Stomach smooth muscle (tissue), 2 donors: ENCODE measurements at regions not wholly inside any gene's neighbourhood (a gene's known extent, or its start where the extent isn't known, plus 50 kb on each side); places are given as distances from the start of the nearest gene placed in this dataset.
"Not testable (repeated sequence)": the region's sequence is repeated elsewhere in the genome, so short reads cannot be mapped to it uniquely, and the experiment has no call there.

Source experiments
- H3K27ac ChIP-seq: one replicate; pipeline ENCODE4 v1.7.0; 2013; ENCODE audit warnings: mild to moderate bottlenecking, low read length, inconsistent platforms
- H3K27me3 ChIP-seq, 2 donors: one replicate each; pipeline ENCODE4 v1.7.0; 2013; ENCODE audit warnings: low read length in 2 of 2; ENCODE audit not compliant: insufficient read depth in 2 of 2, control insufficient read depth in 1 of 2
- H3K36me3 ChIP-seq, 2 donors: one replicate each; pipeline ENCODE4 v1.7.0; 2013; ENCODE audit warnings: low read length in 2 of 2; ENCODE audit not compliant: control insufficient read depth in 2 of 2, insufficient read depth in 2 of 2
- H3K4me1 ChIP-seq: one replicate; pipeline ENCODE4 v1.7.0; 2013; ENCODE audit warnings: low read length; ENCODE audit not compliant: control insufficient read depth, insufficient read depth
- H3K4me3 ChIP-seq, 2 donors: one replicate each; pipeline ENCODE4 v1.7.0; 2013; ENCODE audit warnings: low read length in 2 of 2
- H3K9ac ChIP-seq, 2 donors: one replicate each; pipeline ENCODE4 v1.7.0; 2013; ENCODE audit warnings: low read length in 2 of 2, mild to moderate bottlenecking in 1 of 2
- H3K9me3 ChIP-seq, 2 donors: one replicate each; pipeline ENCODE4 v1.7.0; 2013; ENCODE audit warnings: low read length in 2 of 2; ENCODE audit not compliant: control insufficient read depth in 2 of 2
- donor health status: healthy.
- donor health status: Pancreatic carcinoma.

DNA sequence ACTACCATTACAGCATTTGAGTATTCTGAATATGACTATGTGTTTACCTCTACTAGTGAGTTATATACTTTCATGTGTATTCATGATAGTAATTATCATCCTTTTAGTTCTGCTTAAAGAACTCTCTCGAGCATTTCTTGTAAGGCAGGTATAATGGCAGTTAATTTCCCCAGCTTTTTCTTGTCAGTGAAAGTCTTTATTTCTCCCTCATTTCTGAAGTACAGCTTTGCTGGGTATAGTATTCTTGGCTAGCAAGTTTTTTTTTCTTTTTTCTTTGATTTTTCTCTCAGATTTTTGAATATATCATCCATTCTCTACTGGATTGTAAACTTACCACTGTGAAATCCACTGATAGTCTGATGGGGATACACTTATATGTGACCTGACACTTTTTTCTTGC lies 165.9 kb upstream of the ARHGAP5 start:
- Histone ChIP-seq H3K36me3 (no peaks in the 10 kb centered on the region), H3K4me3 (no peak overlapping the region), H3K9ac (no peak overlapping the region), H3K27ac (no peak overlapping the region), H3K27me3 (no peaks in the 10 kb centered on the region), H3K4me1 (no peaks in the 10 kb centered on the region), H3K9me3 (peaks cover 4 to 7% of the 10 kb centered on the region in 2 donors)

DNA sequence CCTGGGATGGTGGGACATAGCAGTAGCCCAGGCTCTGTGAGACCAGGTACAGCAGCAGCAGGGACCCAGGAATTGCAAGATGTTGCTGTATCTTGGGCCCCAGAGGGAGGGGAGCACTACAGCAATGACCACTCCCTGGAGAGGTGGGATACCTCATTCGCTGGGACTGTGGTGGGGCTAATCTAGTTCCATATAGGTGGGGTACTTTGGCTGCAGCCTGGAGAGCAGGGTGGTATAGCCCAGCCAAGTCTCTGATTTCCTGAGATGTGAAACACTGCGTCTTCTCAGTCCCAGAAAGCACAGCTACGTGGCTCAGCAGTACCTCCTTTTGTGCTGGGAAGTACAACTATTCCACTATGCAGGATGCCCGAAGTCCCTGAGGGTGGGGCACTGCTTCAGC lies 163.7 kb upstream of the ARHGAP5 start:
- Histone ChIP-seq H3K27me3 (no peaks in the 10 kb centered on the region), H3K9me3 (peaks cover 4 to 7% of the 10 kb centered on the region in 2 donors), H3K4me3 (no peak overlapping the region), H3K4me1 (no peaks in the 10 kb centered on the region), H3K9ac (no peak overlapping the region), H3K27ac (no peak overlapping the region), H3K36me3 (no peaks in the 10 kb centered on the region)

DNA sequence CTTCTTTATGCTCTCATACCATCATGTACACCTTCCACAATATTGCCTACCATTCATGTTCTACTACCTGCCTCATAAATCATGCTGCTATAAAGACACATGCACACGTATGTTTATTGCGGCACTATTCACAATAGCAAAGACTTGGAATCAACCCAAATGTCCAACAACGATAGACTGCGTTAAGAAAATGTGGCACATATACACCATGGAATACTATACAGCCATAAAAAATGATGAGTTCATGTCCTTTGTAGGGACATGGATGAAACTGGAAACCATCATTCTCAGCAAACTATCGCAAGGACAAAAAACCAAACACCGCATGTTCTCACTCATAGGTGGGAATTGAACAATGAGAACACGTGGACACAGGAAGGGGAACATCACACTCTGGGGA lies 158.8 kb upstream of the ARHGAP5 start:
- not testable (repeated sequence) for H3K9ac ChIP-seq, H3K27ac ChIP-seq, H3K4me3 ChIP-seq, H3K27me3 ChIP-seq, H3K4me1 ChIP-seq, H3K36me3 ChIP-seq, H3K9me3 ChIP-seq

DNA sequence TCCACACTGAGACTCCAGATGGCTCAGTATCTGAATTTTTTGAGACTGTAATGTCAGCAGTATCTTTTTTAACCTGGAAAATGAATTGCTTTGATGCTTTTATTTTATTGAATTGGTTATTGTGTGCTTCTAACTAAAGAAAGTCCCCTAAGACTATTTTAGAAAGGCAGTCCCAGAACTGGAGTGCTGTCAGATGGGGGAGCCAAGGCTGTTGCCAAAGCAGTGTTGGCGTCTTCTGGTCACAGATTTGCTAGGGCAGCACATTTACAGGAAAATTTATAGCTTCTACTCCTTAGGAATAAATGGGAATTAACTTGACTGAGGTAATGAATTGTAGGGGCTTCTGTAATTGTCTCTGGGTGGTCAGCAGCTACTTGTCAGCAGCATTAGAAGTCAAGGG lies 157.1 kb upstream of the ARHGAP5 start:
- no peaks in the 10 kb centered on the region for H3K27me3 ChIP-seq
- no peaks in the 10 kb centered on the region for H3K36me3 ChIP-seq
- no peaks in the 10 kb centered on the region for H3K9me3 ChIP-seq
- no peak overlapping the region for H3K9ac ChIP-seq
- no peak overlapping the region for H3K4me3 ChIP-seq
- H3K27ac ChIP-seq = no peak overlapping the region
- no peaks in the 10 kb centered on the region for H3K4me1 ChIP-seq

DNA sequence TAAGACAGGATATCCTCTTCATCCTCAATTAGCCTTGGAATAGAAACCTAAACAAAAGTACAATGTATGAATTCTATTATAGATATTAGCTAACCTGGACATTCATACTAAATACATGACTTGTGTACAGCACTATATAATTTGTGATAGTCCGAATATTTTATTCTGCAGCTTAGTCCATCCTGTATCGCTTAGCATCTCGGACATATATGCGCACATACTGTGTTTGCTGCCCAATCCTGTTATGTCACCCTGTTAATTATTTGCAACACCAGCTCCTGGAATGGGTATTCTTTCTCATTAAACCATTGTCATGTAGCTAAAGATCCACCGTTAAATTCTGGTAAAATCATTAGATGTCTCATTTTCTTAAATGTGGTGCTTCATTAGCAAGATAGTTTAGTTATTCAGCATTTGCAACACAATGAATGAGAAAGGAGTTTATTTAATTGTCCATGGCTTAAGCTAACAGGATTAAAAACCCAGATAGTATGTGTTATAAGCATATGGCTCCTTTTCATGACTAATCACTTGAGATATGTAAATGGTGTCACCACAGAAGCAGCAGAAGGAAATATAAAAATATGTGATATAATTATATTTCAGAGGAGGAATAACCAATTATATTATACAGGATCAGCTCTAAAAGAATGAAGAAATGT lies 156.0 kb upstream of the ARHGAP5 start:
- Histone ChIP-seq H3K27ac (no peak overlapping the region), H3K4me3 (no peak overlapping the region)

DNA sequence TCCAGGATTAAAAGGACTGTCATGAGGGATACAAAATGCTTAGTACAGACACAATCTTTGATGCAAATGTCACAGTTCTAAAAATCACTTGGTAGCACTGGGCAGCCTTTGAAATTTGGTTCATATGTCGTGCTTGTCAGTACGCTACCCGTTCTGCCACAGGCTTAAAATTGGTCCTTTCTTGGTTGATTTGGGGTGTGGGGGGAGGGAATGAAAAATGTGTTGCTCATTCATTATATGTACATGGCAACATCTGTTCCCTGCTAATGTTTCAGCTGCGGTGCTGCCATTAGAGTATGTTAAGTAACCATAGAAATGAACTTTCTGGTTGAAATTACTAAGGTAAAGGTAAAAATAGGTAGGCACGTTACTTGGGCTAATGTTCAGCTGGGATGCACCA lies 155.4 kb upstream of the ARHGAP5 start:
- Histone ChIP-seq H3K9me3 (no peaks in the 10 kb centered on the region), H3K9ac (no peak overlapping the region), H3K4me1 (peaks cover 2% of the 10 kb centered on the region), H3K36me3 (no peaks in the 10 kb centered on the region), H3K27me3 (no peaks in the 10 kb centered on the region), H3K27ac (no peak overlapping the region), H3K4me3 (no peak overlapping the region)

More for the DNA sequence above, 156.0 kb upstream of the ARHGAP5 start:
- H3K9me3 ChIP-seq = no peaks in the 10 kb centered on the region
- no peaks in the 10 kb centered on the region for H3K4me1 ChIP-seq
- no peak overlapping the region for H3K9ac ChIP-seq
- no peaks in the 10 kb centered on the region for H3K27me3 ChIP-seq
- no peaks in the 10 kb centered on the region for H3K36me3 ChIP-seq

DNA sequence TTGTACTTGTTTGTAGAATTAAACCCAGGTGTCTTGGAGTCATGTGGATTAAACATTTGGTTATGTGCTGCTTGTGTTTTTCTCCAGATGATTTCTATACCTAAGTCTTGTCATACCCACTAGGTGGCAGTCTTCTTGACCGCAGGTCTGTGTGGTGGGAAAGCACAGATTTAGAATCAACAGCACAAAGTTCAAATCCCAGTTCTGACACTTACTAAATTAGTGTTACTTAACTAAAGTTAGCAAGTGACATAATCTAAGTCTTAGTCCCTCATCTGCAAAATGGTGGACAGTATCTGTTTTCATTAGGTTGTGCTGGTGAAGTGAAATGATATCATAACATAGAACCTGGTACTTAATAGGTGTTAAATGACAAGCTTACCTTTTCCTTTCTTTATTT lies 151.0 kb upstream of the ARHGAP5 start:
- Histone ChIP-seq H3K27ac (no peak overlapping the region), H3K9ac (no peak overlapping the region), H3K9me3 (no peaks in the 10 kb centered on the region), H3K27me3 (no peaks in the 10 kb centered on the region), H3K36me3 (no peaks in the 10 kb centered on the region), H3K4me3 (no peak overlapping the region), H3K4me1 (peaks cover 14% of the 10 kb centered on the region)

DNA sequence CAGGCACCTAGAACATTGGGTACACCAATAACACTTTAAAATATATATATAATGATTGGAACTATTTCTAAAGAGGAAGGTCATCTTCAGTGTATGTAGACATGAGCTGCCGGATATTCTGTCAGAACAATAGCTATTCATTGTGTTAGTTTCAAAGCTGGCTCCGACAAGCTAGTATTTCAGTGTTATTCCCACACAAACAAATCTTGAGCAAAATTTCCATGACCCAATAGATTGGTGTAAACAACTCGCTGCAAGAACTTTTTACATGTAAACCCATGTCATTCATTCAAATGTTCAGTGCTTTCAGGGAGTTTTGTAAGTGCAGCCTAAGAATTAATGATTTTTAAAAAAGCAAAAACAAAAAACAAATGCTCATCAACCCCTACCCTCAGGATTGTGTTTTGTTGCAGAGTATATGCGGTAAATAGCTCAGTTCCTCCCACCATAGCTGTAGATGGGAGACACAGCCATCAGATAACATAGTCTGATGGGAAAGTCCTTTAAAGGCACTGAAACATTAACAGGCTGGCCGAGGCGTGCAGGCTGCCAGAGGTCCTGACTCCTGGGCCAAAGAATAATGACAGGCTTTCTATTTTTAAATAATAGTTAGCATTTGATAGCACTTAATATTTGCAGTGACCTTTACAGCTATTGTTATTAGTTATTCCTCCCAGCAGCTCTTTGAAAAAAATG lies 150.3 kb upstream of the ARHGAP5 start:
- Histone ChIP-seq H3K27ac (peak overlapping the region; percentile 53), H3K36me3 (no peaks in the 10 kb centered on the region), H3K4me1 (peaks cover 14% of the 10 kb centered on the region), H3K9ac (peak overlapping the region in 1 of 2 donors; percentile 5), H3K9me3 (no peaks in the 10 kb centered on the region), H3K4me3 (peak overlapping the region in 1 of 2 donors; percentile 9), H3K27me3 (no peaks in the 10 kb centered on the region)

DNA sequence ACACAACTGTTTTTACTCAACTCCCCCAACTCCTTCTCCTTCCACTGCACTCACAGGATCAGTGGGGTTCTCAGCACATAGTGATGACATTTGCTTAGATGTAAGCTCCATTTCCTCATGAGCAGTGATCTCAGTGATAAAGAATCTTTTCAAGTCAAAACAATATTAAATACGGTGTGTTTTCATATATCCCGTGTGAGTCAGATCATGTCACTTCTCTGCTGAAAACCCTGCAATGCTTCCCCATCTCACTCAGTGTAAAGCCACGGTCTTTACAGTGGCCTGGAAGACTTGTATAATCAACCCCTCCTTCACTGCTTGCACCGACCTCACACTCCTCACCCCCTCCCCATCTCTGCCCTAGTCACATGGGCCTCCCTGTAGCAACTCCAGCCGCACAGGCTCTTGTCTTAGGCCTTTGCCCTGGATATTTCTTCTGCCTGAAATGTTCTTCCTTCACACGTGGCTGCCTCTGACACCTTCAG lies 149.7 kb upstream of the ARHGAP5 start:
- peaks cover 14% of the 10 kb centered on the region for H3K4me1 ChIP-seq
- H3K9ac ChIP-seq = peak overlapping the region in 1 of 2 donors; percentile 5
- H3K27ac ChIP-seq = peak overlapping the region; percentile 53
- H3K36me3 ChIP-seq = no peaks in the 10 kb centered on the region
- H3K27me3 ChIP-seq = no peaks in the 10 kb centered on the region
- H3K9me3 ChIP-seq = no peaks in the 10 kb centered on the region
- H3K4me3 ChIP-seq = peak overlapping the region in 1 of 2 donors; percentile 9

DNA sequence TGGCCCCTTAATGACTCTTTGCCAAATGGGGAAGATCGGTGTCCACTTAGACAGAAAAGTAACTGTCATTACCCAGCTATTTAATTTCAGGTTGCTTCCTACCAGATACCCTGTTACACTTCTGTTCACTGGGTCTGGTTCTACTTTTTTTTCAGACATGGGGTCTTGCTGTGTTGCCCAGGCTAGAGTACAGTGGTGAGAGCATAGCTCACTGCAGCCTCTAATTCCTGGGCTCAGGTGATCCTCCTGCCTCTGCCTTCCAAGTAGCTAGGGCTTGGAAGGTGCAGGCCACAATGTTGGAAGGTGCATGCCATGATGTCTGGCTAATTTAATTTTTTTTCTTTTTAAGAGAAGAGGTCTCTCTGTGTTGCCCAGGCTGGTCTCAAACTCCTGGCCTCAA lies 147.0 kb upstream of the ARHGAP5 start:
- Histone ChIP-seq H3K27me3 (no peaks in the 10 kb centered on the region), H3K27ac (no peak overlapping the region), H3K9ac (no peak overlapping the region), H3K4me1 (peaks cover 14% of the 10 kb centered on the region), H3K4me3 (no peak overlapping the region), H3K9me3 (no peaks in the 10 kb centered on the region), H3K36me3 (no peaks in the 10 kb centered on the region)
